Testis (tissue), 2 donors: ENCODE measurements at regions not wholly inside any gene's neighbourhood (a gene's known extent, or its start where the extent isn't known, plus 50 kb on each side); places are given as distances from the start of the nearest gene placed in this dataset.
"Not testable (repeated sequence)": the region's sequence is repeated elsewhere in the genome, so short reads cannot be mapped to it uniquely, and the experiment has no call there.

Source experiments
- DNase-seq: peaks from one replicate; pipeline ENCODE4 v3.0.0-alpha.2; 2019
- H3K27ac ChIP-seq, 2 donors: fragments of 200-600 bp; sonication (generic); one replicate each; pipeline ENCODE4 v1.5.1; 2019
- H3K27me3 ChIP-seq: fragments of 200-600 bp; sonication (generic); one replicate; pipeline ENCODE4 v1.5.1; 2019
- H3K36me3 ChIP-seq: fragments of 200-600 bp; sonication (generic); one replicate; pipeline ENCODE4 v1.5.1; 2017; ENCODE audit warnings: low read depth; ENCODE audit errors: missing control alignments
- H3K4me1 ChIP-seq: fragments of 200-600 bp; sonication (generic); one replicate; pipeline ENCODE4 v1.5.1; 2019
- H3K4me3 ChIP-seq, 2 donors: fragments of 200-600 bp; sonication (generic); one replicate each; pipeline ENCODE4 v1.5.1; 2017 to 2019
- H3K9me3 ChIP-seq: fragments of 200-600 bp; sonication (generic); one replicate; pipeline ENCODE4 v1.5.1; 2017
- POLR2A ChIP-seq: fragments of 450-650 bp; IDR thresholded peaks from one replicate; pipeline ENCODE4 v1.6.1; 2017; ENCODE audit warnings: antibody characterized with exemption, mild to moderate bottlenecking, moderate library complexity
- WGBS, 2 donors: methylation state at CpG; one replicate each; pipeline ENCODE4 v1.1.5; 2018; 5-methylcytosine and 5-hydroxymethylcytosine counted together
- intact Hi-C: fragments of 100-400 bp; cut with DNase I; formaldehyde crosslinking; loops from one replicate; pipeline ENCODE4 v1.15.1; 2023; ENCODE audit warnings: low total_unique reads
- TF ChIP-seq, protein P1 (sequence below), 3 experiments: fragments of 450-650 bp in 2 of 3; fragments of 200-600 bp in 1 of 3; sonication (generic) in 1 of 3; IDR thresholded peaks; one replicate each; pipeline ENCODE4 v1.5.1; 2016 to 2019; ENCODE audit warnings: antibody characterized with exemption in 3 of 3, mild to moderate bottlenecking in 2 of 3, moderate library complexity in 1 of 3

DNA sequence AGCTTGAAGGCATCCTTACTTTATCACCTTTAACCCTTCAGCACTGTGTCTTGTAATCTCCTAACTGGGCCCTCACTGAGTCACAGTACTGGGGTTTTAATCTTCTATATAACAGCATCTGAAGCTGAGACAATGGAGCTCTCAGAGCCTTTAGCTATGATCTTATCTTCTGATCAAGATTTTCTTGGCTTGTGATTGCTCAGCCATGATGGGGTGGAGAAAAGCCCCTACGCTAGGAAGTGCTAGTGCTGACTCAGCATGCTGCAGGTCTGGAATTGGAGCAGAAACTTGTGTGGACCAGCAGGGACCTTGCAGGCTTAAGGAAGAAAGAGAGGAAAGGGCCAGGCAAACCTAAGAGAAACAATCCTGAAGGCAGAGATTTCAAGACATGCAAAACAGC lies 71.7 kb upstream of the EED start:
- Histone ChIP-seq H3K36me3 (no peaks in the 10 kb centered on the region), H3K9me3 (no peaks in the 10 kb centered on the region), H3K27me3 (no peaks in the 10 kb centered on the region), H3K27ac (no peak overlapping the region), H3K4me1 (peaks cover 6% of the 10 kb centered on the region), H3K4me3 (no peak overlapping the region)
- intact Hi-C loops = no loop called here
- no peak for DNase-seq
- TF ChIP-seq, protein P1, sequence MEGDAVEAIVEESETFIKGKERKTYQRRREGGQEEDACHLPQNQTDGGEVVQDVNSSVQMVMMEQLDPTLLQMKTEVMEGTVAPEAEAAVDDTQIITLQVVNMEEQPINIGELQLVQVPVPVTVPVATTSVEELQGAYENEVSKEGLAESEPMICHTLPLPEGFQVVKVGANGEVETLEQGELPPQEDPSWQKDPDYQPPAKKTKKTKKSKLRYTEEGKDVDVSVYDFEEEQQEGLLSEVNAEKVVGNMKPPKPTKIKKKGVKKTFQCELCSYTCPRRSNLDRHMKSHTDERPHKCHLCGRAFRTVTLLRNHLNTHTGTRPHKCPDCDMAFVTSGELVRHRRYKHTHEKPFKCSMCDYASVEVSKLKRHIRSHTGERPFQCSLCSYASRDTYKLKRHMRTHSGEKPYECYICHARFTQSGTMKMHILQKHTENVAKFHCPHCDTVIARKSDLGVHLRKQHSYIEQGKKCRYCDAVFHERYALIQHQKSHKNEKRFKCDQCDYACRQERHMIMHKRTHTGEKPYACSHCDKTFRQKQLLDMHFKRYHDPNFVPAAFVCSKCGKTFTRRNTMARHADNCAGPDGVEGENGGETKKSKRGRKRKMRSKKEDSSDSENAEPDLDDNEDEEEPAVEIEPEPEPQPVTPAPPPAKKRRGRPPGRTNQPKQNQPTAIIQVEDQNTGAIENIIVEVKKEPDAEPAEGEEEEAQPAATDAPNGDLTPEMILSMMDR (IDR thresholded peaks at IDR 0.05) = no peak
- no peak for TF ChIP-seq POLR2A
- WGBS, 2 donors = 78 to 89% methylated on average over 1 of the region's 1 CpG

DNA sequence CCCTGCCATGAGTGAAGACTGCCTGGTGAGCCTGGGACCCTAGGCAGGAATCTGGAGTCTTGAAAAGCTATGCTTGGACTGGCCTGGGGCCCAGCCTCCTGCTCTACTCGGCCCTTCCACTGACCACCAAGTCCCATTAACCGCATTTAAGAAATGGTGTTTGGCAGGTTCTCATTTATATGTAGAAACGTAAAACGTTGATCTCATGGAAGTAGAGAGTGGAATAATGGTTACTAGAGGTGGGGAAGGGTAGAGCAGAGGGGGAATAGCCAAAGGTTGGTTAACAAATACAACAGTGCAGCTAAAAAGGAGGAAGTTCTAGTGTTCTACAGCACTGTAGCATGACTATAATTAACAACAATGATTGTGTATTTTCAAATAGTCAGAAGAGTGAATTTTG lies 72.9 kb upstream of the EED start:
- TF ChIP-seq, protein P1 (IDR thresholded peaks at IDR 0.05) = no peak
- TF ChIP-seq POLR2A = no peak
- WGBS, 2 donors = 91 to 96% methylated on average over 4 of the region's 4 CpGs
- no peak for DNase-seq
- no peak overlapping the region for H3K4me3 ChIP-seq
- intact Hi-C loops = no loop called here
- no peaks in the 10 kb centered on the region for H3K36me3 ChIP-seq
- no peaks in the 10 kb centered on the region for H3K27me3 ChIP-seq
- no peaks in the 10 kb centered on the region for H3K9me3 ChIP-seq
- H3K4me1 ChIP-seq = peaks cover 6% of the 10 kb centered on the region
- H3K27ac ChIP-seq = no peak overlapping the region

DNA sequence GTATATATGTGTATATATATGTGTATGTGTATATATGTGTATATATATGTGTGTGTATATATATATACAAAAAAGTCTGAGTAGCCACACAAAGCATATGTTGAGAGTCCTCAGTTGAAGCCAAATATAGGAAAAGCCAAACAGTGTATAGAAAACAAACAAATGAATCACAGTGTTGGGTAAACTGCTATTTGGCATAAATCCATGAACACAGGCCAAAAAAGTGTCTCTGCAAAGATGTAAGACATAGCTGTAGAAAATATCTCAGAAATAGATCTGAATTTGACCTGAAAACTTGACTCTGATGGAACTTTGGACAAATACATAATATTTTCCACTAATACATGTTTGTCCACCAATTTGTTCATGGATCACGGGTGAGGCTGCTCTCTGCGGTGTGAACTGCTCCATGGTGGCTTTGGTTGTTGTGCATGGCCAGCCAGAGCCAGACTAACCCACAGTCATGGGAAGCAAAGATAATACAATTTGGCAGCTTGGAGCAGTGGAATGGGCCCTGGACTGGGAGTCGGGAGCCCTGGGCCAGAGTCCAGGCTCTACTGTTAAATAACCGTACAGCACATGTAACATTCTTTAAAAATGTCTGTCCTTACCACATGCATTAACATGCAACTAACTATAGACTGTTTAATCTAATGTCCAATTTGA lies 76.9 kb upstream of the EED start:
- Histone ChIP-seq H3K4me3 (no peak overlapping the region), H3K36me3 (no peaks in the 10 kb centered on the region), H3K4me1 (no peaks in the 10 kb centered on the region), H3K27me3 (no peaks in the 10 kb centered on the region), H3K9me3 (no peaks in the 10 kb centered on the region), H3K27ac (no peak overlapping the region)
- TF ChIP-seq, protein P1 (IDR thresholded peaks at IDR 0.05) = no peak
- TF ChIP-seq POLR2A = no peak
- 82 to 85% methylated on average over 4 of the region's 4 CpGs for WGBS, 2 donors
- intact Hi-C loops = no loop called here
- no peak for DNase-seq

DNA sequence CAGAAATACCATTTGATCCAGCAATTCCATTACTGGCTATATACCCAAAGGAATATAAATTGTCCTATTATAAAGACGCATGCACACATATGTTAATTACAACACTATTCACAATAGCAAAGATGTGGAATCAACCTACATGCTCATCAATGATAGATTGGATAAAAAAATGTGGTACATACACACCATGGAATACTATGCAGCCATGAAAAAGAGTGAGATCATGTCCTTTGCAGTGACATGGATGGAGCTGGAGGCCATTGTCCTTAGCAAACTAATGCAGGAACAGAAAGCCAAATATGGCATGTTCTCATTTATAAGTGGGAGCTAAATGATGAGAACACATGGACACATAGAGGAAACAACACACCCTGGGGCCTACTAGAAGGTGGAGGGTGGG lies 78.3 kb upstream of the EED start:
- H3K4me3 ChIP-seq, H3K27me3 ChIP-seq, H3K27ac ChIP-seq, H3K4me1 ChIP-seq, intact Hi-C loops, H3K36me3 ChIP-seq, H3K9me3 ChIP-seq, DNase-seq: not testable (repeated sequence)
- 94 to 96% methylated on average over 1 of the region's 1 CpG for WGBS, 2 donors

DNA sequence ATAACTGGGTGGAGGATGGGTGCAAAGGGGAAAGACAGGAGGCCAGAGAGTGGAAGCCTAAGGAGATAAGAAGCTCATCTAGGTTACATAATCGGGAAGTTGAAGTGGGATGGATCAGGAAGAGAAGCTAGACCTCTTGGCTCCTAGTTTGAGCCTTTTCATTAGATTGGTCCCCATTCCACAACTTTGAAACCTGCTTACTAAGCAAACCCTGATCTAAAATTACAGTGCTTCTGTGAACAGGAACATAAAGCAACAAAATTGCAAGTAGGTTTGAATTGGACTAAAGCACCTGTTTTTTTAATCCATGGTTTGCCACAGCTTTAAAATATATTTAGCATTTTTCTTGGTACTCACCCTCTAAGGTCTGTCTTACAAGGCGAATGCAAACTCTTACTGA lies 80.4 kb upstream of the EED start:
- no peak overlapping the region for H3K27ac ChIP-seq
- no peaks in the 10 kb centered on the region for H3K36me3 ChIP-seq
- no peak overlapping the region for H3K4me3 ChIP-seq
- 86 to 94% methylated on average over 2 of the region's 2 CpGs for WGBS, 2 donors
- H3K27me3 ChIP-seq = no peaks in the 10 kb centered on the region
- no peak for DNase-seq
- intact Hi-C loops = no loop called here
- no peaks in the 10 kb centered on the region for H3K4me1 ChIP-seq
- H3K9me3 ChIP-seq = no peaks in the 10 kb centered on the region
- TF ChIP-seq POLR2A = no peak
- TF ChIP-seq, protein P1 (IDR thresholded peaks at IDR 0.05) = no peak

DNA sequence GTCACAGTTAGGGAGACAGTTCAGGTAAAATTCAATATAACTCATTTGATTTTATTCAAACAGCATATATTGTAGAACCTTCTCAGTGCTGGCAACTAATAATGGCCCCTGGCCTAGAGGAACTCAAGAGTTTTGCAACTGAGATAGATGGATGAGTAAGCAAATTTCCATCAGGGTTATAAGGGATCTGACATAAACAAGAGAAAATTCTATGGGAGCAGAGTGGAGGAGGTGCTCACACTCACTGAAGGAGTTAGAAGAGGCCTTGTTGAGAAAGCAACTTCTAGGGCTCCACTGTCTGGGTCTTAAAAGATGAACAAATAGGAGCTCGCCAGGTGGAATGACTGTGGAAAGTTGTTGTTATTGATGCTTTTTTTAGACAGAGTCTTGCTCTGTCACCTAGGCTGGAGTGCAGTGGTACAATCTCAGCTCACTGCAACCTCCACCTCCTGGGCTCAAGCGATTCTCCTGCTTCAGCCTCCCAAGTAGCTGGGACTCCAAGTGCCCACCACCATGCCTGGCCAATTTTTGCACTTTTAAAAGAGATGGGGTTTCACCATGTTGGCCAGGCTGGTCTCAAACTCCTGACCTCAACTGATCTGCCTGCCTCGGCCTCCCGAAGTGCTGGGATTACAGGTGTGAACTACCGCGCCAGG lies 81.2 kb upstream of the EED start:
- 81 to 84% methylated on average over 6 of the region's 6 CpGs for WGBS, 2 donors
- H3K27ac ChIP-seq, H3K9me3 ChIP-seq, H3K36me3 ChIP-seq, H3K4me3 ChIP-seq, DNase-seq, H3K27me3 ChIP-seq, intact Hi-C loops, H3K4me1 ChIP-seq: not testable (repeated sequence)
